GM19023 (cell line): ENCODE measurements at regions not wholly inside any gene's neighbourhood (a gene's known extent, or its start where the extent isn't known, plus 50 kb on each side); places are given as distances from the start of the nearest gene placed in this dataset.
"Not testable (repeated sequence)": the region's sequence is repeated elsewhere in the genome, so short reads cannot be mapped to it uniquely, and the experiment has no call there.

Experiments
- ATAC-seq: cut with Tn5 transposase; IDR thresholded peaks from one replicate; pipeline ENCODE4 v1.9.1; 2021; ENCODE audit warnings: mild to moderate bottlenecking, moderate library complexity; ENCODE audit not compliant: unreplicated experiment

- no peak for ATAC-seq
These were observed 194.0 kb upstream of the VWC2 start for GRCh38 chr7:49579408-49579807.

GRCh38 chr7:49580000-49580399, 193.4 kb upstream of the VWC2 start:
- ATAC-seq: no peak

DNA sequence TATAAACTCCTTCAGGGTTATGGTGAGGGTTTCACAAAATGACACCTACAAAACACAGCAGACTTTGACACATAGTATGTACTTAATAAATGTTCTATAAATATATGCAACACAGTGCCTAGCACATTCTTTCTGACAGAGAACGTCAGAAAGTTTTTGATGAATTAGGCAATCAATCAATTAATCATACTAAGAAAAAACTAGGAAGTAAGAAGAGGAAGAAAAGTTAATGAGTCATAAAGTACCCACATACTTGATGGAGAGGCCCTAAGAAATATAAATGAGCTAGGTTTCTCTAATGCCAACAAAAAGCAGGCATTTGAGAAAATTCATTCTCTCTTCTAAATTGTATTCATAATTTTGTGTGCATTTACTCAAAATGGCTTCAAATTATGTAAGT, 192.7 kb upstream of the VWC2 start:
- no peak for ATAC-seq

- no peak for ATAC-seq
These were observed 190.0 kb upstream of the VWC2 start for GRCh38 chr7:49583440-49583839.

DNA sequence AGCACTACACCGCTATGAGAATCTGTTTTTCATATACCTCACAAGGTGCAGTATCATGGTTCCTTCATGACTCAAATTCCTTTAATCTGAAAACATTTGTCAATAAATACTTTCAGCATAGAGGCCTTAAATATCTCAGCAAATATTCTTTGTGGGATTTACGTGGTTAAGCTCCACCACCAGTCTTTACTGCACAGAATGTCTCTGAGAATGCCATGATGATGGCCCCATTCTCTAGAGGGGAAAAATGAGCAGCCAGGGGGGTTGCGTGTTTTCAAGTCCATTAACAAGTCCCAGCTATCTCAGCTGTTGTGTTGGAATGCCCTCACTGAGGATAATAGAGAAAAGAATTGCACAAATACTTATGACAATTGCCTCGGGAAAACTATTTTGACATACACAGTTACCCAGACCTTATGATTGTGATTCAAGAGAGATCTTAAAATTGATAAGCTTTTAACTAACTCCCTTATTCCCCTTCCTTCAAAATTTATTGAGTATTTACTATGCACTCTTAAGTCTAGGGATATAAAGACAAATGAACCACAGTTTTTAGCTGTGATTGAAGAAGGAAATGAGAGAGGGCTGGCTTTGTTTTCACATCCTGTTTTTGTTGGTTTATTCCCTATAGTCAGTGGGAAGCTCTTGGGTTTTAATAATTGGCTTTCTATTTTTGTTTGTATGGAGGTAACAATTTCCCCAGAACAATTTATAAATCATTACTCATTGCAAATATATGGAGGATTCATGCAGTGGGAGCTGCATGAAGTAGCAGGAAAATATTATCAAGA, 176.5 kb upstream of the VWC2 start:
- ATAC-seq: no peak

DNA sequence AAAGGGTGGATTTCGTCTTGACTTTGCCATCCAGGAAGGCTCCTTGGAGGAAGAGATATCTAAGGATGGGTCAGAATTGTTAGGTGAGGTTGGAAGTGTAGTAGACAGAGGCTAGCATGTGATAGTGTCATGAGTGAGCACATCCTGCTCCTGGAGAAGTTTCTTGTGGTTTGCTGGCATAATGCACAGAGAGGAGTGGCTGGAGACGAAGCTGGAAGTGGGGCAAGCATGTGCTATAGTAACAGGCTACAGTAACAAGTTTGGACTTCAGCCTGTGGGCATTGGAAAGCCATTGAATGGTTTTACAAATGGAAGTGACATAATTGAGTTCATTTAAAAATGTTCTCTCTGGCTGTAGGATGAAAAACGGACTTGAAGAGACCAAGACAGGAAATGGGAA, 175.6 kb upstream of the VWC2 start:
- no peak for ATAC-seq

GRCh38 chr7:49611951-49612350, 161.5 kb upstream of the VWC2 start:
- ATAC-seq: no peak

DNA sequence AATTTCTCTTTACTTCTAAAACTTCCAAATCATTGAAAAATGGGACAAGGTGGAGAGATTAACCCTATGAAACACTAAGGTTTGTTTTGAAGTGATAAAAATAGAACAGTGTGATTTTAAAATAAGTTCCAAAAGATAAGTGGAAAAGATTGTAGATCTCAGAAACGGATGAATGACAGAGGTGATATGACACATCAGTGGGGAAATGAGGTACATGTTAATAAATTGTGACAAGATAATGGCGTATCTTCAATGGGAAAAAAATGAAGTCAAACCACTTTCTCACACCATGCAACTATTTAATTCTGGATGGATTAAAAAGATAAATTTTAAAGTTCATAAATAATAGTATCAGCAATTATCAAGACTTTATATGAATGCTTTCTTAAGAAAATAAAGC, 159.7 kb upstream of the VWC2 start:
- ATAC-seq: no peak

DNA sequence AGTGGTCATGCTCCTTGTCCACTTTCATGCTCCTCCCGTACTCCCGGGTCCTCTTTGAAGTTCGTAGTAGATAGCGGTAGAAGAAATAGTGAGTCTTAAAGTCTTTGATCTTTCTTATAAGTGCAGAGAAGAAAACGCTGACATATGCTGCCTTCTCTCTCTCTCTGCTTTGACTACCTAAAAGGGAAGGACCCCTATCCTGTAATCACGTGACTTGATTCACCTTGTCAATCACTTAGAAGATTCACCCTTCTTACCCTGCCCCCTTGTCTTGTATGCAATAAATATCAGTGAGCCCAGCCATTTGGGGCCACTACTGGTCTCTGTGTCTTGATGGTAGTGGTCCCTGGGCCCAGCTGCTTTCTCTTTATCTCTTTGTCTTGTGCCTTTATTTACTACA, 158.5 kb upstream of the VWC2 start:
- ATAC-seq: not testable (repeated sequence)

DNA sequence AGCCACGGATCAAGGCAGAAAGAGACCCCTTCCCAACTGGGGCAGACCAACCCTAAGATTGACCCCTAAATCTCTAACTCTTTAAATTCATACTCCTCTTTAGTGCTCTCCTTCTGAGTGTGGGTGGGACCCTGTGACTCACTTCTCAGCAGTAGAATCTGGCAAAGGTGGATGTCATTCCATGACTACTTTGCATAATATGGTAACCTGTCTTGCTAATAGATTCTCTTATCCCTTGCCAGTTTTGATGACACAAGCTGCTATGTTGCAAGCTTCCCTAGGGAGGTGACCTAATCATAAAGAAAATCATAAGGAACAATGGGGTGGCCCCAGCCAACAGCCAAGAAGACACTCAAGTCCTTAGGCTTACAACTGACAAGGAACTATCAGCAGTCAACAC, 155.4 kb upstream of the VWC2 start:
- ATAC-seq: no peak

- no peak for ATAC-seq
These were observed 149.5 kb upstream of the VWC2 start for GRCh38 chr7:49623943-49624342.

DNA sequence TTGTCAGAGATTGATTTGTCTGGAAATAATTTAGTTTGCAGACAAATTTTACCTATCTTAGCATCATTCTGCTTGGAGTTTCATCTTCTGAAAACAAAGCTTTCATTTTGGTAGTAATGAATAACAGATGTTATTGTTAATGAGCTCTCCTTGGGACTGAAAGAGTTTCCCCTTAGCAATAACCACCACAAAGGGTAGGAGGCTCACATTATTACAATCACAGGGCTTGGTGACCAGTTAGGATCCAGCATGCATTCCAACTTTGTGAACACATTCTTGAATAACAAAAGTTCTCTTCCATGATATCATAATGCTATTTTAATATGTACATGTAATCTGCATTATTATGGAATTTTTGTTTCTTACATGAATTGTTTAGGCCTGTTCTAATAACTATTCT, 148.8 kb upstream of the VWC2 start:
- no peak for ATAC-seq

DNA sequence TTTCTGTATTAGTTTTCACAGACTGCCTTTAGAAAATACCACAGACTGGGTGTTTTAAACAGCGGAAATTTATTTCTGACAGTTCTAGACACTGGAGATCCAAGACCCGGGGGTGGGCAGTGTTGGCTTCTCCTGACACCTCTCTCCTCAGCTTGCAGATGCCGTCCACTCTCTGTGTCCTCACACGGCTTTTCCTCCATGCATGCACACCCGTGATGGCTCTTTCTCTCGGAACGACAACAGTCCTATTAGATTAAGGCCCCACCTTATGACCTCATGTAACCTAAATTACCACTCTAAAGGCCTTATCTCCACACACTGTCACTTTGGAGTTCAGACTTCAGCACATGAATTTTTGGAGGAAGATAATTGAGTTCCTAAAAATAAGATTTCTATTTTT, 142.9 kb upstream of the VWC2 start:
- ATAC-seq: no peak

GRCh38 chr7:49631071-49631815, 142.2 kb upstream of the VWC2 start:
- ATAC-seq: no peak

- ATAC-seq: no peak
These were observed 141.5 kb upstream of the VWC2 start for GRCh38 chr7:49631960-49632359.

DNA sequence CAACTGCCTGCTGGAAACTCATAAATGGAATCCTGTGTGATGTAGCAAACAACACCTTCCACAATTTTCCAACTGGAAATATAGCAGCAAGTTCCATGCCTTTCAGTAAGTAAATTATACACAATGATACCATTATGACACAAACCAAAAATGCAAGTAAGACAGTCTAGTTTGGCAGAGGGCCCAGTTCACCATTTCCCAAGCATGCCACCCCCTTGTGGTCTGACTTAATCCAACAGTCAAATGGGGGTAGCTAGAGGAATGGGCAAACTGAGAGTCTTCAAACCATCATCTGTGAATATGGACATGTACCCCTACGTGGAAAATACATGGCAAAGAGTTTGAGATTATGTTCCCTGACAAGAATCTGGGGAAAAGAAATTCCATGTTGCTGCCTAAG, 137.6 kb upstream of the VWC2 start:
- no peak for ATAC-seq

GRCh38 chr7:49636400-49636799, 137.0 kb upstream of the VWC2 start:
- no peak for ATAC-seq

DNA sequence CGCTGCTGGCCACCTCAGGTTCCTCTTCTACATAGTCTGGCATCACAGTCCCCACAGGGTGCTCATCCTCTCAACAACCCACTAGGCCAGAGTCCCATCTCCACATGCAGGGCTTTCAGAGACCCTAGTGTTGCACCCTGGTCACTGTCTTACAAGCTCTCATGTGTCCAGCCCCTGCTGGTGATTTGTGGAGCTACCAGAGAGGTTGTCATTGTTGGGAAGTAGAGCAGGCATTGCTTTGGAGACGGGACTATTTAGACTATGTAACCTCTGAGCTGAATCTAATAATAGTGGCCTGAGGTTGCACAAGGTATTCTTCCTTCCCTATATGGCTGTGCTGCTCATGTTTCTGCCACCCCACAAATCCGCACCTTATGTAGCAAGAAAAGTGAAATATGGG, 135.3 kb upstream of the VWC2 start:
- no peak for ATAC-seq

- no peak for ATAC-seq
These were observed 134.3 kb upstream of the VWC2 start for GRCh38 chr7:49639068-49639593.

DNA sequence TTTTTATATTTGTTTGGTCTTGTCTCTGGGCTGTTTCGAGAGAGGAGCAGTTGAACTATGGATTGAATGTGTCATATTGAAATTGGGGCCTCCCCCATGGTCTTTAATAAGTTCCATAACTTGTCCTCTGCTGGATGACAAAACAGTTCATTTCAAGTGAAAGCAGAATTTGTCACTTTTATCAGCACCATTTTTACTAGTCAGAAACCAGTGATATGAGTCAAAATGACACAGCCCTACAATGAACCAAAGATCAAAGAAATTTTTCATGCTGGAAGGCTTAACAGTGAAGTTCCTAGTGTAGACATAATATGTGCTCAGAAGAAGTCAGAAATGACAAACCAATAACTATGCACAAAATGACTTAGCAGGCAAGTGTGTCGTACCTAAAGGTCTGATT, 133.6 kb upstream of the VWC2 start:
- no peak for ATAC-seq

DNA sequence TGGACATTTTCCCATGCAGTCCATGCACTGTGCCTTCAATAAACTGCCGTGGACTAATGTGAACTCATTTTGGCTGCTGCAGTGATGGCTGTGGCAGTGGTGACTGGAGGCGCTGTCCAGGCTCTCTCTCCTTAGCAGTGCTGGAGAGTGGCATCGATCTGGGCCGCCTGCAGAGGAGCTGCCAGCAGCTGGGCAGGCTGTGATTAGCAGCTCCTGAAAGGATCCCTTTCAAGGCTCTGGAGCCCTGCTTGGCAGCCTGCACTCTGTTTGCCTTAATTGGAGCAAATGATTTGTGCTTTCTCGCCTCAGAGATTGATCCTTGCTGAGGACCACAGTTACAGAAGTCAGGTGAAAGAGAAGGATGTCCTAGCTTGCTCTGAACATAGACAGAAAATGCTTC, 130.1 kb upstream of the VWC2 start:
- ATAC-seq: no peak

DNA sequence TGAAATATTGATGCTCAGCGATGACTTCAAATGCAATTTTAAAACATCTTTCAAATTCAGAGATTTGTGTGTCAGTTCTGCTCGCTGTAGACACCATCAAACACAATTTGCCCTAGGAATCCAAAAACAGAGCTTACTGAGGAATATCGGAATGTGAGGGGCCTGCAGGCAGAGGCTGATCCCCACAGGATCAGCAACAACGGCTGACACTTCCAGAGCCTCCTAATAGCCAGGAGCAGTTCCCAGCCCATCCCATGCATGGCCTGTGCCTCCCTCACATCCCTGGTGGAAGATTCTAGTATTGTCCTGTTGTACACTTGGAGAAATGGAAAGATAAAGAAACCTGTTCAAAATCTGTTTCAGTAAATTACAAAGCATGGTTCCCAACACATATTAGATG, 129.7 kb upstream of the VWC2 start:
- ATAC-seq: no peak
